Pancreas (tissue), 10 donors: ENCODE measurements at regions not wholly inside any gene's neighbourhood (a gene's known extent, or its start where the extent isn't known, plus 50 kb on each side); places are given as distances from the start of the nearest gene placed in this dataset.
"Not testable (repeated sequence)": the region's sequence is repeated elsewhere in the genome, so short reads cannot be mapped to it uniquely, and the experiment has no call there.

Source experiments
- ATAC-seq, 4 donors: fragments of 200-7000 bp; cut with Tn5 transposase; one replicate each; pipeline versions ENCODE4 v1.8.0 to v1.9.1; 2020; ENCODE audit warnings: mild to moderate bottlenecking in 4 of 4, moderate library complexity in 4 of 4
- DNase-seq, 6 donors: peaks; one replicate each; pipeline ENCODE4 v3.0.0-alpha.2; 2020
- FAIRE-seq: peaks from 2 replicates; lab custom pipeline; 2012; peaks lifted over from hg19 to GRCh38; lab: Jason Lieb, UNC
- H3K27ac ChIP-seq, 4 donors: fragments of 200-600 bp; sonication (generic); 1 replicate in 3 of 4; 2 replicates in 1 of 4; pipeline versions ENCODE4 v1.5.0 to v1.8.0; 2020
- H3K27me3 ChIP-seq, 4 donors: fragments of 200-600 bp; one replicate each; pipeline ENCODE4 v1.8.0; 2021
- H3K36me3 ChIP-seq, 3 donors: fragments of 200-600 bp; sonication (generic) in 1 of 3; one replicate each; pipeline versions ENCODE4 v1.5.0 to v1.8.0; 2020 to 2021
- H3K4me1 ChIP-seq, 3 donors: fragments of 200-600 bp; one replicate each; pipeline ENCODE4 v1.8.0; 2021
- H3K4me3 ChIP-seq, 4 donors: fragments of 200-600 bp; sonication (generic) in 2 of 4; one replicate each; pipeline versions ENCODE4 v1.5.0 to v1.8.0; 2020 to 2021
- H3K9me3 ChIP-seq, 4 donors: fragments of 200-600 bp; one replicate each; pipeline ENCODE4 v1.8.0; 2021
- WGBS, 2 donors: extraction: QIAGEN DNeasy Blood & Tissue Kit; methylation state at CpG; one replicate each; pipeline ENCODE4 v1.1.7; 2013; 5-methylcytosine and 5-hydroxymethylcytosine counted together
- intact Hi-C, 3 donors: fragments of 100-400 bp; cut with DNase I; formaldehyde crosslinking; loops; one replicate each; pipeline versions ENCODE4 v1.11.1 to v1.14.2; 2022
- TF ChIP-seq, protein P1 (sequence below), 4 donors: fragments of 200-600 bp; sonication (generic) in 3 of 4; IDR thresholded peaks; one replicate each; pipeline versions ENCODE4 v1.5.0 to v1.8.0; 2021; ENCODE audit warnings: antibody characterized with exemption in 4 of 4
- donor health status: healthy with polysubstance abuse.
- donor health status: DM: no; HTN: no; CAD: no; lungs with moderate emphysema.
- donor health status: DM: no; HTN: no; CAD: no.
- donor health status: control.
- donor health status: control.
- donor health status: Bipolar disorder and iron deficiency.
- donor health status: DM: yes; HTN: yes; CAD: no.
- donor health status: DM: no; HTN: no; CAD: no.
- donor health status: DM: no; HTN: no; CAD: no.
- donor health status: DM: yes; HTN: yes; CAD: no.

DNA sequence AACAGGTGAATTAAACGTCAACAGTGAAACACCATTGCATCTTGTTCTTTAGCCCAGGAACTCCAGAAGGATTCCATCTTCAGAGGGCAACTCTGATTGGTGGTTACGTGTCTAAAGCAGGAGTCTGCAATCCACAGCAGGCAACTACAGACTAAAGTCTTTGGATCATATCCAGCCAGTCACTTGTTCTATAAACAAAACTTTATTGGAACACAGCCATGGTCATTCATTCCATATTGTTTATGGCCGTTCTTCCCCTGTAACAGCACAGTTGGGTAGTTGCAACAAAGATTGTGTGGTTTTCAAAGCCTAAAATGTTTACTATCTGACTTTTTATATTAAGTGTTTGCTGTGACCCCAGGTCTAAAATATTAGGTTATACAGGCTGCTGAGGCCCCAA, 94.7 kb upstream of the IMMP2L start:
- Histone ChIP-seq H3K4me1 (no peaks in the 10 kb centered on the region), H3K36me3 (no peaks in the 10 kb centered on the region), H3K9me3 (no peaks in the 10 kb centered on the region), H3K27ac (no peak overlapping the region), H3K4me3 (no peak overlapping the region), H3K27me3 (no peaks in the 10 kb centered on the region)
- 62 to 63% methylated on average over 3 of the region's 3 CpGs for WGBS, 2 donors
- intact Hi-C loops = no loop called here
- TF ChIP-seq, protein P1, sequence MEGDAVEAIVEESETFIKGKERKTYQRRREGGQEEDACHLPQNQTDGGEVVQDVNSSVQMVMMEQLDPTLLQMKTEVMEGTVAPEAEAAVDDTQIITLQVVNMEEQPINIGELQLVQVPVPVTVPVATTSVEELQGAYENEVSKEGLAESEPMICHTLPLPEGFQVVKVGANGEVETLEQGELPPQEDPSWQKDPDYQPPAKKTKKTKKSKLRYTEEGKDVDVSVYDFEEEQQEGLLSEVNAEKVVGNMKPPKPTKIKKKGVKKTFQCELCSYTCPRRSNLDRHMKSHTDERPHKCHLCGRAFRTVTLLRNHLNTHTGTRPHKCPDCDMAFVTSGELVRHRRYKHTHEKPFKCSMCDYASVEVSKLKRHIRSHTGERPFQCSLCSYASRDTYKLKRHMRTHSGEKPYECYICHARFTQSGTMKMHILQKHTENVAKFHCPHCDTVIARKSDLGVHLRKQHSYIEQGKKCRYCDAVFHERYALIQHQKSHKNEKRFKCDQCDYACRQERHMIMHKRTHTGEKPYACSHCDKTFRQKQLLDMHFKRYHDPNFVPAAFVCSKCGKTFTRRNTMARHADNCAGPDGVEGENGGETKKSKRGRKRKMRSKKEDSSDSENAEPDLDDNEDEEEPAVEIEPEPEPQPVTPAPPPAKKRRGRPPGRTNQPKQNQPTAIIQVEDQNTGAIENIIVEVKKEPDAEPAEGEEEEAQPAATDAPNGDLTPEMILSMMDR (IDR thresholded peaks at IDR 0.05) = no peak
- no peak for FAIRE-seq
- no peak for DNase-seq
- no peak for ATAC-seq

DNA sequence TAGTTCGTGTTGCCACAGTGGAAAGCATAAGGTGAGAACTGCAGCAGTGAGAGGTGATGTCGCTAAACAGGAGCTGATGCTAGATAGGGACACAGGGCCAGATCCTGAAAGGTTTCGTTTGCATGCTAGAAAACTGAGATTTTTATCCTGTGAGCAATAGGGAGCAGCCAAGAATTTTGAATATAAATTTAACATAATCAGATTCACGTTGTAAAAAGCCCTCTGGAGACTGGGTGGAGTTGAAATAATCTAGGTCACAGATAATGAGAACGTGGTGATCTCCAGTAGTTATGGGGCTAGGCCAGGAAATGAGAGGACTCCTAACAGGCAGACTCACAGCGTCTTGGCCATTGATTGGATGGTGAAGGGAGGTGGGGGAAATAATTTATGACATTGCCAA, 92.1 kb upstream of the IMMP2L start:
- no peaks in the 10 kb centered on the region for H3K36me3 ChIP-seq
- ATAC-seq (no peak), FAIRE-seq (no peak), DNase-seq (no peak)
- TF ChIP-seq, protein P1 (IDR thresholded peaks at IDR 0.05) = no peak
- WGBS, 2 donors = 63 to 70% methylated on average over 6 of the region's 6 CpGs
- H3K27me3 ChIP-seq = no peaks in the 10 kb centered on the region
- H3K4me1 ChIP-seq = no peaks in the 10 kb centered on the region
- intact Hi-C loops = no loop called here
- H3K27ac ChIP-seq = no peak overlapping the region
- H3K4me3 ChIP-seq = no peak overlapping the region
- no peaks in the 10 kb centered on the region for H3K9me3 ChIP-seq

DNA sequence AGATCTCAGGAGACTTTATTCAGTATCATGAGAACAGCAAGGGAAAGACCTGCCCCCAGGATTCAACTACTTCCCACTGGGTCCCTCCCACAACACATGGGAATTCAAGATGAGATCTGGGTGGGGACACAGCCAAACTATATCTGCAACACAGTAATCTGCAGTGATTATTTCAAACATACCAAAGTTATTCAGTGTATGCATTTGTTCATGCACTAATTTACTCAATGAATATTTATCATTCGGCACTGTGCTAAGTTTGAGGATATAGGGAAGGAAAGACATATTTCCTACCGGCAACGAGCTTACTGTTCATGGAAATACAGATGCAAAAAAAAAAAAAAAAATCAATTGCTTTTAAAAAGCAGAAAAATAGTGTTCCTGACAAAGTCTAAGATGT, 91.6 kb upstream of the IMMP2L start:
- WGBS, 2 donors = 91 to 96% methylated on average over 3 of the region's 3 CpGs
- TF ChIP-seq, protein P1 (IDR thresholded peaks at IDR 0.05) = no peak
- Histone ChIP-seq H3K4me3 (no peak overlapping the region), H3K27me3 (no peaks in the 10 kb centered on the region), H3K4me1 (no peaks in the 10 kb centered on the region), H3K36me3 (no peaks in the 10 kb centered on the region), H3K27ac (no peak overlapping the region), H3K9me3 (no peaks in the 10 kb centered on the region)
- intact Hi-C loops = no loop called here
- no peak for FAIRE-seq
- DNase-seq = no peak
- no peak for ATAC-seq

DNA sequence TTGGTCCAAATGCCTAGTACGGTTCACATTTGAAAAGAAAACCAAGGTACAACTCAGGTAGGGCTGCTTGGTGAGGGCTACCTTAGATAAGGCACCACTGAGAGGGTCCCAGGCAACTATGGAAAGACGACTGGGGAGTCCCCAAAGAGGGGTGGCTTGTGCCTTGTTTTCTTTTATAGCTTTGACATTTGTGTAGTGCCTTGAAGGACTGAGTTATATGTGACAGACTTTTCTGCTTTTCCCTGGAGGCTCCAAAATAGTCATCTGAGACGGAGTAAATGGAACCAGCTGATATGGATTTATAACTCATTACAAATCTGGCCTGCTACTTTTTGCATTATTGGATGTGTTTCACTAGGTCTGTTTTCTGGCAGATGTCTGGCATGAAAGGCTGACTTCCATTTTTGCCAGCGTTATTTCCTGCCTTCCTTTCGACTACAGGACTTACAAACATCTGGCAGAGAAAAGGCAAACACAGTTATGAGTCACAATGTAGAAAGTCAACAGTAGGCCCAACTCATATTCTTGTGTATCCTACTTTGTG, 88.2 kb upstream of the IMMP2L start:
- no peak overlapping the region for H3K27ac ChIP-seq
- intact Hi-C loops = no loop called here
- no peaks in the 10 kb centered on the region for H3K36me3 ChIP-seq
- TF ChIP-seq, protein P1 (IDR thresholded peaks at IDR 0.05) = no peak
- no peaks in the 10 kb centered on the region for H3K27me3 ChIP-seq
- peak in 3 of 4 donors; percentile 53 to 81 (median 68) for ATAC-seq
- peak in 1 of 6 donors; percentile 48 for DNase-seq
- H3K4me1 ChIP-seq = no peaks in the 10 kb centered on the region
- WGBS, 2 donors = 51 to 56% methylated on average over 5 of the region's 5 CpGs
- no peaks in the 10 kb centered on the region for H3K9me3 ChIP-seq
- no peak overlapping the region for H3K4me3 ChIP-seq
- no peak for FAIRE-seq

DNA sequence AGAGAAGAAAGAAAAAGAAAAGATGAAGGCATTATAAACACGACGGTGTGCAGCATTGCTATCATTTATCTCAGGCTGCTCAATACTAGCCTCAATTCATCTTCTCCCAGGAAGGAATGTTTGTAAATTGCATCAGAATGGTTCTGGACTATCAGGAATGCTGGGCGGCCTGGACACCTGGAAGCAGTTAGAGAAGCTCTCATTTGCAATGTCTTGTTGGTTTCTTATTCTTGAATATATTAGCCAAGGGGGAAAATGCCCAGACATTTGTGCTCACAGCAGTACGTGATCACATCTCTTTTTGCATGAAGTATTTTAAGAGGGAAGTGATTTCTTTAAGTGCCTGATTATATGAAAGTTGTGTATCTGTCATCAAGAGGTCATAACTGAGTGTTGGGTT, 85.6 kb upstream of the IMMP2L start:
- WGBS, 2 donors = 69 to 80% methylated on average over 4 of the region's 4 CpGs
- no peak overlapping the region for H3K27ac ChIP-seq
- no peak for ATAC-seq
- H3K27me3 ChIP-seq = no peaks in the 10 kb centered on the region
- H3K4me3 ChIP-seq = no peak overlapping the region
- TF ChIP-seq, protein P1 (IDR thresholded peaks at IDR 0.05) = no peak
- H3K4me1 ChIP-seq = no peaks in the 10 kb centered on the region
- no peak for DNase-seq
- intact Hi-C loops = no loop called here
- H3K9me3 ChIP-seq = no peaks in the 10 kb centered on the region
- no peak for FAIRE-seq
- H3K36me3 ChIP-seq = no peaks in the 10 kb centered on the region

DNA sequence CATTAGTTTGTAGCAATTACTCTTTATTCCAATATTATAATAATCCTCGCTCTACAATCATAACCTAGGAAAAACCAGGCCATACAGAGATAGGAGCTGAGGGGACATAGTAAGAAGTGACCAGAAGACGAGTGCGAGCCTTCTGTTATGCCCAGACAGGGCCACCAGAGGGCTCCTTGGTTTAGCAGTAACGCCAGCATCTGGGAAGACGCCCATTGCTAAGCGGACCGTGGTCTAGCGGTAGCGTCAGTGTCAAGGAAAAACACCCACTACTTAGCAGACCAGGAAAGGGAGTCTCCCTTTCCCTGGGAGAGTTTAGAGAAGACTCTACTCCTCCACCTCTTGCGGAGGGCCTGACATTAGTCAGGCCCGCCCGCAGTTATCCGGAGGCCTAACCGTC, 82.3 kb upstream of the IMMP2L start:
- FAIRE-seq, H3K27ac ChIP-seq, H3K4me1 ChIP-seq, H3K27me3 ChIP-seq, DNase-seq, H3K9me3 ChIP-seq, intact Hi-C loops, H3K36me3 ChIP-seq, ATAC-seq, H3K4me3 ChIP-seq: not testable (repeated sequence)
- 87% methylated on average over 14 of the region's 14 CpGs for WGBS, 2 donors
